ENCODE measurements at regions not wholly inside any gene's neighbourhood (a gene's known extent, or its start where the extent isn't known, plus 50 kb on each side); places are given as distances from the start of the nearest gene placed in this dataset.

- TF ChIP-seq CTCF (IDR thresholded peaks at IDR 0.05; ENCODE audit: extremely low read depth in 1 of 2, insufficient read depth in 1 of 2, low read depth in 1 of 2, low read length in 2 of 2) (no peak), MAX (IDR thresholded peaks at IDR 0.05; ENCODE audit: insufficient read depth, insufficient read length) (no peak), EZH2 (IDR thresholded peaks at IDR 0.05; ENCODE audit: borderline replicate concordance, low read depth, low read length, severe bottlenecking) (no peak), POLR2AphosphoS5 (IDR thresholded peaks at IDR 0.05; ENCODE audit: insufficient read depth, low read depth, low read length) (no peak), POLR2A (IDR thresholded peaks at IDR 0.05; ENCODE audit: low read depth, low read length) (no peak), MYC (IDR thresholded peaks at IDR 0.05; ENCODE audit: low read depth, low read length) (no peak), JUN (IDR thresholded peaks at IDR 0.05; ENCODE audit: borderline replicate concordance, insufficient read depth, insufficient read length, low read depth) (no peak), FOS (IDR thresholded peaks at IDR 0.05; ENCODE audit: borderline replicate concordance, insufficient read depth, low read length) (no peak)
Measured at GRCh38 chr18:27404855-27405254, 219.7 kb upstream of the CHST9 start.
